SK-N-SH (cell line): ENCODE measurements at regions not wholly inside any gene's neighbourhood (a gene's known extent, or its start where the extent isn't known, plus 50 kb on each side); places are given as distances from the start of the nearest gene placed in this dataset.

ENCODE experiments used
- CTCF ChIA-PET: fragments of 300-600, 350-600 bp; formaldehyde crosslinking; extraction: SDS; loops from one replicate; lab custom pipeline; 2021; lab: Yijun Ruan, JAX
- POLR2A ChIA-PET: fragments of 350-600 bp; sonication (Branson Sonifier 250); formaldehyde crosslinking; extraction: SDS; loops from one replicate; lab custom pipeline; 2020; ENCODE audit warnings: antibody characterized with exemption, inconsistent platforms; lab: Yijun Ruan, JAX
- DNase-seq: peaks from one replicate; pipeline ENCODE4 v3.0.0; 2012
- H2AFZ ChIP-seq: fragments of 200-600 bp; sonication (generic); 2 replicates; pipeline ENCODE4 v1.8.1; 2016; ENCODE audit warnings: antibody characterized with exemption, mild to moderate bottlenecking, low read depth
- H3F3A ChIP-seq: fragments of 200-600 bp; sonication (generic); replicated peaks from 2 replicates; pipeline ENCODE3; 2016; ENCODE audit warnings: antibody characterized with exemption, mild to moderate bottlenecking; ENCODE audit not compliant: insufficient read depth
- H3K27ac ChIP-seq, 2 experiments: fragments of 200-500 bp in 1 of 2; fragments of 200-600 bp in 1 of 2; sonication (Bioruptor generic) in 1 of 2; sonication (generic), shearing (Covaris generic) in 1 of 2; 2 replicates each; pipeline versions ENCODE4 v1.5.1 to v1.6.1; 2014 to 2016; ENCODE audit warnings: low read depth in 2 of 2, inconsistent platforms in 1 of 2, low read length in 1 of 2, mild to moderate bottlenecking in 1 of 2, mixed read lengths in 1 of 2
- H3K27me3 ChIP-seq: fragments of 200-600 bp; sonication (generic), shearing (Covaris generic); 2 replicates; pipeline ENCODE4 v1.6.1; 2016; ENCODE audit warnings: mixed run types; ENCODE audit not compliant: insufficient read depth
- H3K36me3 ChIP-seq, 2 experiments: fragments of 200-500 bp in 1 of 2; fragments of 200-600 bp in 1 of 2; sonication (Bioruptor generic) in 1 of 2; sonication (generic) in 1 of 2; replicated peaks in 1 of 2; 2 replicates each; pipeline versions ENCODE3 to v1.5.1; 2014 to 2016; ENCODE audit warnings: low read length in 1 of 2, mild to moderate bottlenecking in 1 of 2; ENCODE audit not compliant: insufficient read depth in 2 of 2, control insufficient read depth in 1 of 2
- H3K4me1 ChIP-seq, 2 experiments: fragments of 200-500 bp in 1 of 2; fragments of 200-600 bp in 1 of 2; sonication (Bioruptor generic) in 1 of 2; sonication (generic), shearing (Covaris generic) in 1 of 2; 2 replicates each; pipeline versions ENCODE4 v1.5.1 to v1.6.1; 2014 to 2016; ENCODE audit warnings: low read depth in 1 of 2, low read length in 1 of 2, mixed run types in 1 of 2; ENCODE audit not compliant: insufficient read depth in 2 of 2, control insufficient read depth in 1 of 2
- H3K4me2 ChIP-seq: fragments of 200-600 bp; sonication (generic), shearing (Covaris generic); 2 replicates; pipeline ENCODE4 v1.6.1; 2017; ENCODE audit warnings: mixed run types
- H3K4me3 ChIP-seq, 2 experiments: fragments of 200-500 bp in 1 of 2; fragments of 200-600 bp in 1 of 2; sonication (Bioruptor generic) in 1 of 2; sonication (generic), shearing (Covaris generic) in 1 of 2; 2 replicates each; pipeline versions ENCODE4 v1.5.1 to v1.8.1; 2014 to 2016; ENCODE audit warnings: low read depth in 2 of 2, inconsistent platforms in 1 of 2, low read length in 1 of 2, mild to moderate bottlenecking in 1 of 2, mixed read lengths in 1 of 2, moderate library complexity in 1 of 2
- H3K79me2 ChIP-seq: fragments of 200-600 bp; sonication (generic); 2 replicates; pipeline ENCODE4 v1.8.1; 2017; ENCODE audit warnings: mild to moderate bottlenecking; ENCODE audit not compliant: insufficient read depth
- H3K9ac ChIP-seq: fragments of 200-600 bp; sonication (generic); 2 replicates; pipeline ENCODE4 v1.6.1; 2017; ENCODE audit warnings: mixed run types
- H3K9me2 ChIP-seq: fragments of 200-600 bp; sonication (generic); 2 replicates; pipeline ENCODE4 v1.6.1; 2017; ENCODE audit warnings: mixed run types
- H3K9me3 ChIP-seq: fragments of 200-600 bp; sonication (generic); 2 replicates; pipeline ENCODE4 v1.6.1; 2017; ENCODE audit warnings: mixed run types, mild to moderate bottlenecking, moderate library complexity
- H4K20me1 ChIP-seq: fragments of 200-600 bp; sonication (generic); 2 replicates; pipeline ENCODE4 v1.6.1; 2017; ENCODE audit warnings: mild to moderate bottlenecking, mixed run types; ENCODE audit not compliant: insufficient read depth
- CHD2 ChIP-seq: fragments of 150-350 bp; IDR thresholded peaks from 2 replicates; pipeline ENCODE4 v1.6.1; 2018; ENCODE audit warnings: low read length; ENCODE audit not compliant: partially characterized antibody
- EP300 ChIP-seq, 2 experiments: IDR thresholded peaks; 2 replicates each; pipeline versions ENCODE4 v1.4.0 to v1.6.1; 2012; ENCODE audit warnings: borderline replicate concordance in 1 of 2, low read depth in 1 of 2, low read length in 1 of 2
- FOSL2 ChIP-seq: IDR thresholded peaks from 2 replicates; pipeline ENCODE4 v1.4.0; 2012; ENCODE audit warnings: low read depth, mild to moderate bottlenecking, moderate library complexity, borderline replicate concordance
- FOXM1 ChIP-seq: IDR thresholded peaks from 2 replicates; pipeline ENCODE4 v1.4.0; 2012; ENCODE audit warnings: low read depth, mild to moderate bottlenecking
- IRF3 ChIP-seq: fragments of 150-350 bp; IDR thresholded peaks from 2 replicates; pipeline ENCODE4 v1.6.1; 2016; ENCODE audit warnings: mild to moderate bottlenecking, low read depth, low read length
- MAX ChIP-seq: IDR thresholded peaks from 2 replicates; pipeline ENCODE4 v1.4.0; 2012; ENCODE audit warnings: low read depth
- MEF2A ChIP-seq: IDR thresholded peaks from 2 replicates; pipeline ENCODE4 v1.4.0; 2012; ENCODE audit warnings: low read depth, borderline replicate concordance
- NRF1 ChIP-seq: IDR thresholded peaks from 2 replicates; pipeline ENCODE4 v1.6.1; 2012; ENCODE audit warnings: low read depth, mild to moderate bottlenecking, low read length
- RAD21 ChIP-seq: IDR thresholded peaks from 2 replicates; pipeline ENCODE4 v1.6.1; 2012; ENCODE audit warnings: mild to moderate bottlenecking, low read length
- RCOR1 ChIP-seq: fragments of 150-350 bp; IDR thresholded peaks from 2 replicates; pipeline ENCODE4 v1.6.1; 2017; ENCODE audit warnings: antibody characterized with exemption, low read length
- REST ChIP-seq: IDR thresholded peaks from 2 replicates; pipeline ENCODE4 v1.6.1; 2012; ENCODE audit warnings: mild to moderate bottlenecking, low read depth, low read length, moderate library complexity
- RXRA ChIP-seq: IDR thresholded peaks from 2 replicates; pipeline ENCODE4 v1.4.0; 2012; ENCODE audit warnings: low read depth, mild to moderate bottlenecking, borderline replicate concordance
- SIN3A ChIP-seq: IDR thresholded peaks from 2 replicates; pipeline ENCODE4 v1.6.1; 2012; ENCODE audit warnings: low read depth, mild to moderate bottlenecking, low read length, moderate library complexity, borderline replicate concordance
- SMC3 ChIP-seq: IDR thresholded peaks from 2 replicates; pipeline ENCODE4 v1.6.1; 2012; ENCODE audit warnings: low read depth, low read length, improper control_type of control experiment
- TAF1 ChIP-seq: IDR thresholded peaks from 2 replicates; pipeline ENCODE4 v1.6.1; 2012; ENCODE audit warnings: low read depth, mild to moderate bottlenecking, low read length, moderate library complexity, borderline replicate concordance
- TCF12 ChIP-seq: IDR thresholded peaks from 2 replicates; pipeline ENCODE4 v1.4.0; 2012
- TEAD4 ChIP-seq: IDR thresholded peaks from 2 replicates; pipeline ENCODE4 v1.4.0; 2012; ENCODE audit warnings: mild to moderate bottlenecking, borderline replicate concordance; ENCODE audit not compliant: insufficient read depth
- USF1 ChIP-seq: IDR thresholded peaks from 2 replicates; pipeline ENCODE4 v1.4.0; 2012; ENCODE audit warnings: low read depth, borderline replicate concordance
- USF2 ChIP-seq: fragments of 150-350 bp; IDR thresholded peaks from 2 replicates; pipeline ENCODE4 v1.6.1; 2017; ENCODE audit warnings: antibody characterized with exemption, low read length, low read depth, borderline replicate concordance
- WGBS: methylation state at CpG from one replicate; pipeline ENCODE4 v1.1.6; 2017; ENCODE audit warnings: low lambda C conversion rate; 5-methylcytosine and 5-hydroxymethylcytosine counted together

- no peak for TF ChIP-seq EP300 (IDR thresholded peaks at IDR 0.05; ENCODE audit: borderline replicate concordance in 1 of 2, low read depth in 1 of 2, low read length in 1 of 2)
- no peak for TF ChIP-seq TAF1
- TF ChIP-seq REST = no peak
- TF ChIP-seq SMC3 = no peak
- TF ChIP-seq USF1 = no peak
- TF ChIP-seq TEAD4 = no peak
- TF ChIP-seq FOSL2 = no peak
- no peak for TF ChIP-seq RCOR1
- TF ChIP-seq TCF12 = no peak
- no peak for TF ChIP-seq RAD21
- TF ChIP-seq MEF2A = no peak
- no peak for TF ChIP-seq MAX
- TF ChIP-seq NRF1 = no peak
- TF ChIP-seq SIN3A = no peak
- TF ChIP-seq USF2 = no peak
- TF ChIP-seq FOXM1 = no peak
- TF ChIP-seq RXRA = no peak
- TF ChIP-seq CHD2 = no peak
- TF ChIP-seq IRF3 = no peak
- Histone ChIP-seq H3K4me2 (no peak overlapping the region), H3F3A (no peaks in the 10 kb centered on the region), H3K4me3 (no peak overlapping the region), H3K9me2 (no peaks in the 10 kb centered on the region), H3K9me3 (no peaks in the 10 kb centered on the region), H3K27ac (no peak overlapping the region), H3K4me1 (no peaks in the 10 kb centered on the region; a peak in 1 of 4 replicates), H3K9ac (no peak overlapping the region), H3K79me2 (no peaks in the 10 kb centered on the region), H4K20me1 (no peaks in the 10 kb centered on the region), H3K27me3 (no peaks in the 10 kb centered on the region), H2AFZ (no peak overlapping the region), H3K36me3 (no peaks in the 10 kb centered on the region)
- DNase-seq = no peak
- WGBS = 36% methylated on average over 3 of the region's 3 CpGs
- CTCF ChIA-PET = interaction anchor here (0.8 to 1.0 kb wide), 2 partner anchors 11 to 193 kb away, joined by 3 read pairs; no protein-coding TSS in a partner anchor
- POLR2A ChIA-PET = no interaction called here
Measured at GRCh38 chr18:66752733-66753132, 148.8 kb upstream of the CDH19 start.
